WTC11 (cell line): ENCODE measurements at regions not wholly inside any gene's neighbourhood (a gene's known extent, or its start where the extent isn't known, plus 50 kb on each side); places are given as distances from the start of the nearest gene placed in this dataset.

Source experiments
- ATAC-seq: fragments of 200-7000 bp; cut with Tn5 transposase; 2 replicates; pipeline ENCODE4 v1.10.0; 2021; ENCODE audit warnings: mild to moderate bottlenecking, moderate library complexity
- CTCF ChIA-PET: fragments of 300-600 bp; sonication (Branson Sonifier 250); formaldehyde crosslinking; loops from one replicate; lab custom pipeline; 2021; ENCODE audit warnings: antibody characterized with exemption; lab: Charles Lee
- POLR2A ChIA-PET: fragments of 350-600 bp; sonication (Branson Sonifier 250); formaldehyde crosslinking; loops from one replicate; lab custom pipeline; 2021; ENCODE audit warnings: antibody characterized with exemption; lab: Charles Lee
- DNase-seq: peaks from one replicate; pipeline ENCODE4 v3.0.0; 2021; ENCODE audit warnings: low spot score
- H3K27ac Mint-ChIP-seq: 2 replicates; pipeline ENCODE4 v1.8.0; 2021; ENCODE audit warnings: mixed read lengths
- H3K27me3 Mint-ChIP-seq: 2 replicates; pipeline ENCODE4 v1.8.0; 2021; ENCODE audit warnings: low read depth, mild to moderate bottlenecking, moderate library complexity, mixed read lengths
- H3K36me3 Mint-ChIP-seq: 2 replicates; pipeline ENCODE4 v1.8.0; 2021; ENCODE audit warnings: mixed read lengths
- H3K4me1 Mint-ChIP-seq: 2 replicates; pipeline ENCODE4 v1.8.0; 2022; ENCODE audit warnings: mixed read lengths
- H3K4me3 Mint-ChIP-seq: 2 replicates; pipeline ENCODE4 v1.8.0; 2021; ENCODE audit warnings: mild to moderate bottlenecking, moderate library complexity, mixed read lengths
- H3K9me3 Mint-ChIP-seq: 2 replicates; pipeline ENCODE4 v1.8.0; 2021; ENCODE audit warnings: mixed read lengths
- CBFB ChIP-seq: sonication (generic); formaldehyde crosslinking; IDR thresholded peaks from 2 replicates; pipeline ENCODE4 v1.8.1; 2022; ENCODE audit warnings: mild to moderate bottlenecking, low read depth, missing genetic modification reagents
- CDX4 ChIP-seq: fragments of 250-450 bp; sonication (Bioruptor Pico); IDR thresholded peaks from 2 replicates; pipeline ENCODE4 v1.9.0; 2021; ENCODE audit warnings: moderate library complexity, mild to moderate bottlenecking, inconsistent platforms, borderline replicate concordance
- E2F1 ChIP-seq: sonication (generic); formaldehyde crosslinking; IDR thresholded peaks from 2 replicates; pipeline ENCODE4 v1.8.0; 2022; ENCODE audit warnings: mild to moderate bottlenecking, missing genetic modification reagents
- ELF4 ChIP-seq: sonication (generic); formaldehyde crosslinking; IDR thresholded peaks from 2 replicates; pipeline ENCODE4 v1.8.1; 2022; ENCODE audit warnings: low read depth, mild to moderate bottlenecking, moderate library complexity, missing genetic modification reagents
- EMX1 ChIP-seq: fragments of 250-450 bp; sonication (Bioruptor Pico); IDR thresholded peaks from 2 replicates; pipeline ENCODE4 v1.8.0; 2021; ENCODE audit warnings: mild to moderate bottlenecking
- ERG ChIP-seq: fragments of 250-450 bp; sonication (Bioruptor Pico); IDR thresholded peaks from 2 replicates; pipeline ENCODE4 v1.8.0; 2021; ENCODE audit warnings: mild to moderate bottlenecking
- ESRRA ChIP-seq: sonication (generic); formaldehyde crosslinking; IDR thresholded peaks from 2 replicates; pipeline ENCODE4 v1.8.1; 2022; ENCODE audit warnings: mild to moderate bottlenecking, missing genetic modification reagents, borderline replicate concordance
- ETV6 ChIP-seq: sonication (generic); formaldehyde crosslinking; IDR thresholded peaks from 2 replicates; pipeline ENCODE4 v1.8.1; 2022; ENCODE audit warnings: mild to moderate bottlenecking, missing genetic modification reagents
- FOXJ3 ChIP-seq: sonication (generic); formaldehyde crosslinking; IDR thresholded peaks from 2 replicates; pipeline ENCODE4 v1.9.0; 2021; ENCODE audit warnings: missing genetic modification reagents, mild to moderate bottlenecking, borderline replicate concordance
- HMGA2 ChIP-seq: fragments of 250-450 bp; sonication (Bioruptor Pico); IDR thresholded peaks from 2 replicates; pipeline ENCODE4 v1.4.0; 2021; ENCODE audit warnings: mild to moderate bottlenecking, moderate library complexity
- JAZF1 ChIP-seq: fragments of 250-450 bp; sonication (Bioruptor Pico); IDR thresholded peaks from 2 replicates; pipeline ENCODE4 v1.9.0; 2021; ENCODE audit warnings: moderate library complexity, mild to moderate bottlenecking, inconsistent platforms
- MAX ChIP-seq: sonication (generic); formaldehyde crosslinking; IDR thresholded peaks from 2 replicates; pipeline ENCODE4 v1.8.0; 2022; ENCODE audit warnings: mild to moderate bottlenecking, missing genetic modification reagents
- MYBL2 ChIP-seq: sonication (generic); formaldehyde crosslinking; IDR thresholded peaks from 2 replicates; pipeline ENCODE4 v1.8.1; 2023; ENCODE audit warnings: mild to moderate bottlenecking, moderate library complexity, missing genetic modification reagents
- NR3C1 ChIP-seq: sonication (generic); formaldehyde crosslinking; conservative IDR thresholded peaks from 2 replicates; pipeline ENCODE4 v1.8.1; 2023; ENCODE audit warnings: low read depth, mild to moderate bottlenecking, missing genetic modification reagents
- TEAD1 ChIP-seq: sonication (generic); formaldehyde crosslinking; IDR thresholded peaks from 2 replicates; pipeline ENCODE4 v1.8.0; 2022; ENCODE audit warnings: mild to moderate bottlenecking, missing genetic modification reagents
- ZNF232 ChIP-seq: sonication (generic); formaldehyde crosslinking; IDR thresholded peaks from 2 replicates; pipeline ENCODE4 v1.8.0; 2022; ENCODE audit warnings: mild to moderate bottlenecking, missing genetic modification reagents
- ZNF532 ChIP-seq: fragments of 250-450 bp; sonication (Bioruptor Pico); IDR thresholded peaks from 2 replicates; pipeline ENCODE4 v1.9.0; 2021; ENCODE audit warnings: mild to moderate bottlenecking, borderline replicate concordance
- ZSCAN18 ChIP-seq: fragments of 250-450 bp; sonication (Bioruptor Pico); IDR thresholded peaks from 2 replicates; pipeline ENCODE4 v2.1.2; 2022; ENCODE audit warnings: mild to moderate bottlenecking, moderate library complexity
- TF ChIP-seq, protein P1 (sequence below): sonication (generic); formaldehyde crosslinking; IDR thresholded peaks from 2 replicates; pipeline ENCODE4 v1.8.1; 2023; ENCODE audit warnings: mild to moderate bottlenecking, missing genetic modification reagents
- TF ChIP-seq, protein P2 (sequence below): sonication (generic); formaldehyde crosslinking; IDR thresholded peaks from 2 replicates; pipeline ENCODE4 v1.8.0; 2023; ENCODE audit warnings: mild to moderate bottlenecking, missing genetic modification reagents

DNA sequence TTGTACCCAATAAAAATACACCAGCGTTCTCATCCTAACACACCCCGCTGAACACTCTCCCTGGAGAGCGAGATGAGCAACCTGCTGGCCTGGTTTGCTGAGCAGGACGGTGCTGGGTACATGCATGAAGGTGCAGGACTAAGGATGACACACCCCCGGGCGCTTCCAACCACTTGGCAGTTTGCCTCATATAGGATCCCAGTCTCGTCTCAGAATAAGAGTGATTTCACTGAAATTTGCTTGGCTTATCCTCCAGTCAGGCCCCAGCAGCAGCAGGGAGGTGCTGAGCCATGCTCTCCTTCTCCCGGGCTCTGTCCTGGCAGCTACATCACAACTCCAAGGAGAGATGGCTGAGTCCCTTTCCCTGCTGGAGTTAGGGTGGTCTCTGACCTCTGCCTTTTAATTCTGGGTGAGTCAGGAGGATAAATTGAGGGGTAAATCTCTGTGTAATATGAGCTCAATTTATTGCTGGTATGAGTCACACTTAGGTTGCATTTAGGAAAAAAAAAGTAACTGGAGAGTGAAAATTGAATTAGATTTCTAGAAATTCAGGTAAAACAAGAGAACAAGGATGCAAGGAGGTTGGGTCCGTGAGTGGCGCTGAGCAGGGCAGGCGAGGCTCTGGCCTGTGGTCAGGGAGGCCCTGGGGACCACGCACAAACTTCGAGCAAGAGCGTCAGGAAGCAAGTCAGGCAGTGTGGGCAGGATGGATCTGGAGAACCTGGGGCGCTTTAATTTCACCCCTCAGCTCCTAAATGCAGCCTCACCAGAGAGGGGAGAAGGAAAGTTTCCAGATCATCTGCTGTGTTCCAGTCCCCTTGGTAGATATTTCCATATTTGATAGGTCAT lies 974.0 kb downstream of the TBC1D22A start:
- DNase-seq (no peak), ATAC-seq (no peak)
- no peak for TF ChIP-seq ZNF232 (CRISPR knock-in tag)
- no peak for TF ChIP-seq NR3C1 (CRISPR knock-in tag)
- no peak for TF ChIP-seq MYBL2
- no peak for TF ChIP-seq FOXJ3 (CRISPR knock-in tag)
- no peak for TF ChIP-seq EMX1 (CRISPR knock-in tag)
- TF ChIP-seq ZNF532 (CRISPR knock-in tag) = no peak
- no peak for TF ChIP-seq ZSCAN18 (CRISPR knock-in tag)
- TF ChIP-seq CDX4 (CRISPR knock-in tag) = no peak
- TF ChIP-seq, protein P1, sequence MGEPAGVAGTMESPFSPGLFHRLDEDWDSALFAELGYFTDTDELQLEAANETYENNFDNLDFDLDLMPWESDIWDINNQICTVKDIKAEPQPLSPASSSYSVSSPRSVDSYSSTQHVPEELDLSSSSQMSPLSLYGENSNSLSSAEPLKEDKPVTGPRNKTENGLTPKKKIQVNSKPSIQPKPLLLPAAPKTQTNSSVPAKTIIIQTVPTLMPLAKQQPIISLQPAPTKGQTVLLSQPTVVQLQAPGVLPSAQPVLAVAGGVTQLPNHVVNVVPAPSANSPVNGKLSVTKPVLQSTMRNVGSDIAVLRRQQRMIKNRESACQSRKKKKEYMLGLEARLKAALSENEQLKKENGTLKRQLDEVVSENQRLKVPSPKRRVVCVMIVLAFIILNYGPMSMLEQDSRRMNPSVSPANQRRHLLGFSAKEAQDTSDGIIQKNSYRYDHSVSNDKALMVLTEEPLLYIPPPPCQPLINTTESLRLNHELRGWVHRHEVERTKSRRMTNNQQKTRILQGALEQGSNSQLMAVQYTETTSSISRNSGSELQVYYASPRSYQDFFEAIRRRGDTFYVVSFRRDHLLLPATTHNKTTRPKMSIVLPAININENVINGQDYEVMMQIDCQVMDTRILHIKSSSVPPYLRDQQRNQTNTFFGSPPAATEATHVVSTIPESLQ (CRISPR knock-in tag) = no peak
- TF ChIP-seq E2F1 (CRISPR knock-in tag) = no peak
- TF ChIP-seq ERG = no peak
- TF ChIP-seq ESRRA (CRISPR knock-in tag) = no peak
- TF ChIP-seq, protein P2, sequence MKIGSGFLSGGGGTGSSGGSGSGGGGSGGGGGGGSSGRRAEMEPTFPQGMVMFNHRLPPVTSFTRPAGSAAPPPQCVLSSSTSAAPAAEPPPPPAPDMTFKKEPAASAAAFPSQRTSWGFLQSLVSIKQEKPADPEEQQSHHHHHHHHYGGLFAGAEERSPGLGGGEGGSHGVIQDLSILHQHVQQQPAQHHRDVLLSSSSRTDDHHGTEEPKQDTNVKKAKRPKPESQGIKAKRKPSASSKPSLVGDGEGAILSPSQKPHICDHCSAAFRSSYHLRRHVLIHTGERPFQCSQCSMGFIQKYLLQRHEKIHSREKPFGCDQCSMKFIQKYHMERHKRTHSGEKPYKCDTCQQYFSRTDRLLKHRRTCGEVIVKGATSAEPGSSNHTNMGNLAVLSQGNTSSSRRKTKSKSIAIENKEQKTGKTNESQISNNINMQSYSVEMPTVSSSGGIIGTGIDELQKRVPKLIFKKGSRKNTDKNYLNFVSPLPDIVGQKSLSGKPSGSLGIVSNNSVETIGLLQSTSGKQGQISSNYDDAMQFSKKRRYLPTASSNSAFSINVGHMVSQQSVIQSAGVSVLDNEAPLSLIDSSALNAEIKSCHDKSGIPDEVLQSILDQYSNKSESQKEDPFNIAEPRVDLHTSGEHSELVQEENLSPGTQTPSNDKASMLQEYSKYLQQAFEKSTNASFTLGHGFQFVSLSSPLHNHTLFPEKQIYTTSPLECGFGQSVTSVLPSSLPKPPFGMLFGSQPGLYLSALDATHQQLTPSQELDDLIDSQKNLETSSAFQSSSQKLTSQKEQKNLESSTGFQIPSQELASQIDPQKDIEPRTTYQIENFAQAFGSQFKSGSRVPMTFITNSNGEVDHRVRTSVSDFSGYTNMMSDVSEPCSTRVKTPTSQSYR (CRISPR knock-in tag) = no peak
- no peak for TF ChIP-seq JAZF1
- TF ChIP-seq ELF4 (CRISPR knock-in tag) = no peak
- no peak for TF ChIP-seq TEAD1
- no peak for TF ChIP-seq MAX (CRISPR knock-in tag)
- TF ChIP-seq HMGA2 (CRISPR knock-in tag) = no peak
- no peak for TF ChIP-seq ETV6 (CRISPR knock-in tag)
- TF ChIP-seq CBFB (CRISPR knock-in tag) = no peak
- peaks cover 7% of the 10 kb centered on the region for H3K36me3 Mint-ChIP-seq
- no peak overlapping the region for H3K27ac Mint-ChIP-seq
- H3K4me3 Mint-ChIP-seq = no peak overlapping the region
- H3K9me3 Mint-ChIP-seq = peaks cover 14% of the 10 kb centered on the region
- H3K27me3 Mint-ChIP-seq = peaks cover 7% of the 10 kb centered on the region
- ChIA-PET CTCF (no interaction called here), POLR2A (no interaction called here)
- peaks cover 16% of the 10 kb centered on the region for H3K4me1 Mint-ChIP-seq
